KOPT-K1 (cell line): ENCODE measurements at regions not wholly inside any gene's neighbourhood (a gene's known extent, or its start where the extent isn't known, plus 50 kb on each side); places are given as distances from the start of the nearest gene placed in this dataset.

ENCODE experiments used
- H3K27ac ChIP-seq: fragments of 200-600 bp; sonication (generic); 2 replicates; pipeline ENCODE4 v1.5.1; 2016; ENCODE audit warnings: antibody characterized with exemption, mild to moderate bottlenecking, low read depth, low read length; ENCODE audit not compliant: poor library complexity, severe bottlenecking
- H3K36me3 ChIP-seq: fragments of 200-600 bp; sonication (generic); 2 replicates; pipeline ENCODE4 v1.5.1; 2017; ENCODE audit warnings: antibody characterized with exemption, mild to moderate bottlenecking, low read length, moderate library complexity; ENCODE audit not compliant: insufficient read depth
- H3K9me3 ChIP-seq: fragments of 200-600 bp; sonication (generic); 2 replicates; pipeline ENCODE4 v1.5.1; 2017; ENCODE audit warnings: antibody characterized with exemption, low read length, mild to moderate bottlenecking; ENCODE audit not compliant: insufficient read depth, poor library complexity, severe bottlenecking

GRCh38 chr13:60327511-60327910 lies 69.5 kb upstream of the TDRD3 start:
- no peak overlapping the region for H3K27ac ChIP-seq
- no peaks in the 10 kb centered on the region for H3K36me3 ChIP-seq
- no peaks in the 10 kb centered on the region for H3K9me3 ChIP-seq

GRCh38 chr13:60328073-60328472 lies 68.9 kb upstream of the TDRD3 start:
- Histone ChIP-seq H3K36me3 (no peaks in the 10 kb centered on the region), H3K27ac (no peak overlapping the region), H3K9me3 (no peaks in the 10 kb centered on the region)

GRCh38 chr13:60329221-60329923 lies 67.6 kb upstream of the TDRD3 start:
- H3K36me3 ChIP-seq = no peaks in the 10 kb centered on the region
- H3K27ac ChIP-seq = no peak overlapping the region
- no peaks in the 10 kb centered on the region for H3K9me3 ChIP-seq

GRCh38 chr13:60331249-60332012 lies 65.6 kb upstream of the TDRD3 start:
- Histone ChIP-seq H3K9me3 (no peaks in the 10 kb centered on the region), H3K36me3 (no peaks in the 10 kb centered on the region), H3K27ac (no peak overlapping the region)

GRCh38 chr13:60332682-60333081 lies 64.3 kb upstream of the TDRD3 start:
- no peaks in the 10 kb centered on the region for H3K9me3 ChIP-seq
- H3K27ac ChIP-seq = no peak overlapping the region
- H3K36me3 ChIP-seq = no peaks in the 10 kb centered on the region

GRCh38 chr13:60334310-60334709 lies 62.7 kb upstream of the TDRD3 start:
- Histone ChIP-seq H3K27ac (no peak overlapping the region), H3K36me3 (no peaks in the 10 kb centered on the region), H3K9me3 (no peaks in the 10 kb centered on the region)

GRCh38 chr13:60335531-60335930 lies 61.5 kb upstream of the TDRD3 start:
- Histone ChIP-seq H3K9me3 (no peaks in the 10 kb centered on the region), H3K27ac (no peak overlapping the region), H3K36me3 (no peaks in the 10 kb centered on the region)

- Histone ChIP-seq H3K36me3 (no peaks in the 10 kb centered on the region), H3K27ac (no peak overlapping the region), H3K9me3 (no peaks in the 10 kb centered on the region)
Measured at GRCh38 chr13:60338754-60339153, 58.3 kb upstream of the TDRD3 start.

GRCh38 chr13:60343978-60344377 lies 53.0 kb upstream of the TDRD3 start:
- H3K27ac ChIP-seq = no peak overlapping the region
- no peaks in the 10 kb centered on the region for H3K9me3 ChIP-seq
- no peaks in the 10 kb centered on the region for H3K36me3 ChIP-seq

GRCh38 chr13:60347174-60347573 lies 49.8 kb upstream of the TDRD3 start:
- H3K27ac ChIP-seq = no peak overlapping the region
- H3K9me3 ChIP-seq = no peaks in the 10 kb centered on the region
- H3K36me3 ChIP-seq = no peaks in the 10 kb centered on the region
